Left ventricle myocardium inferior (tissue), 1 donor: ENCODE measurements at regions not wholly inside any gene's neighbourhood (a gene's known extent, or its start where the extent isn't known, plus 50 kb on each side); places are given as distances from the start of the nearest gene placed in this dataset.

ENCODE experiments used
- DNase-seq: peaks from one replicate; pipeline ENCODE4 v3.0.0-alpha.2; 2020
- H3K27ac ChIP-seq: fragments of 200-600 bp; replicated peaks from 2 replicates; pipeline ENCODE4 v1.8.0; 2021
- H3K27me3 ChIP-seq: fragments of 200-600 bp; 2 replicates; pipeline ENCODE4 v1.8.0; 2021; ENCODE audit warnings: low read depth
- H3K36me3 ChIP-seq: fragments of 200-600 bp; 2 replicates; pipeline ENCODE4 v1.8.0; 2021
- H3K4me1 ChIP-seq: fragments of 200-600 bp; 2 replicates; pipeline ENCODE4 v1.8.0; 2021
- H3K4me3 ChIP-seq: fragments of 200-600 bp; 2 replicates; pipeline ENCODE4 v1.8.0; 2021; ENCODE audit warnings: mild to moderate bottlenecking, moderate library complexity
- H3K9me3 ChIP-seq: fragments of 200-600 bp; replicated peaks from 2 replicates; pipeline ENCODE4 v1.8.0; 2021
- intact Hi-C: fragments of 100-400 bp; cut with micrococcal nuclease; formaldehyde crosslinking; loops from one replicate; pipeline ENCODE4 v1.11.0; 2022
- TF ChIP-seq, protein P1 (sequence below): fragments of 200-600 bp; IDR thresholded peaks from 2 replicates; pipeline ENCODE4 v1.8.0; 2021; ENCODE audit warnings: antibody characterized with exemption, mild to moderate bottlenecking, borderline replicate concordance
- donor health status: DM: no; HTN: yes; CAD: no; lungs with severe emphysema.

DNA sequence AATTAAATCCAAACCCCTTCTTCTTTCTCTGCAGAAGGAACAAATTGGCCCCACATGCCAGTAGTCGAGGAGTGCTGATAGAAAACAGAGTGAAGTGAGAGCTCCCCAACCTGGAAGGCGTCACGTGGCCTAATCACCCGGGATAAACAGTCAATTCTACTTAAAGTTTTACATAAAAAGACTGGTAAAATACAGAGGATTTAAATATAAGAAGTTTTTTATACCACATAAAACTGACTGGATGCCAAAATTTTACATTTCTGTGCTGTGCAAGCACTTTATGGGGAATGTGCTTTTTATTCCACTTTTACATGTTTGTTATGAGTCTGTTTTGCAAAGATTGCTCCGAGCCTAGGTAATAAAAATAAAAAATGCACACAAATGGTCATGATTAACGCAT is 1586.8 kb upstream of the ACVR2A start:
- TF ChIP-seq, protein P1, sequence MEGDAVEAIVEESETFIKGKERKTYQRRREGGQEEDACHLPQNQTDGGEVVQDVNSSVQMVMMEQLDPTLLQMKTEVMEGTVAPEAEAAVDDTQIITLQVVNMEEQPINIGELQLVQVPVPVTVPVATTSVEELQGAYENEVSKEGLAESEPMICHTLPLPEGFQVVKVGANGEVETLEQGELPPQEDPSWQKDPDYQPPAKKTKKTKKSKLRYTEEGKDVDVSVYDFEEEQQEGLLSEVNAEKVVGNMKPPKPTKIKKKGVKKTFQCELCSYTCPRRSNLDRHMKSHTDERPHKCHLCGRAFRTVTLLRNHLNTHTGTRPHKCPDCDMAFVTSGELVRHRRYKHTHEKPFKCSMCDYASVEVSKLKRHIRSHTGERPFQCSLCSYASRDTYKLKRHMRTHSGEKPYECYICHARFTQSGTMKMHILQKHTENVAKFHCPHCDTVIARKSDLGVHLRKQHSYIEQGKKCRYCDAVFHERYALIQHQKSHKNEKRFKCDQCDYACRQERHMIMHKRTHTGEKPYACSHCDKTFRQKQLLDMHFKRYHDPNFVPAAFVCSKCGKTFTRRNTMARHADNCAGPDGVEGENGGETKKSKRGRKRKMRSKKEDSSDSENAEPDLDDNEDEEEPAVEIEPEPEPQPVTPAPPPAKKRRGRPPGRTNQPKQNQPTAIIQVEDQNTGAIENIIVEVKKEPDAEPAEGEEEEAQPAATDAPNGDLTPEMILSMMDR = no peak
- H3K36me3 ChIP-seq = no peaks in the 10 kb centered on the region
- intact Hi-C loops = no loop called here
- no peak overlapping the region for H3K4me3 ChIP-seq
- no peaks in the 10 kb centered on the region for H3K27me3 ChIP-seq
- DNase-seq = no peak
- H3K27ac ChIP-seq = no peak overlapping the region
- H3K9me3 ChIP-seq = peaks cover 9% of the 10 kb centered on the region
- H3K4me1 ChIP-seq = no peaks in the 10 kb centered on the region

DNA sequence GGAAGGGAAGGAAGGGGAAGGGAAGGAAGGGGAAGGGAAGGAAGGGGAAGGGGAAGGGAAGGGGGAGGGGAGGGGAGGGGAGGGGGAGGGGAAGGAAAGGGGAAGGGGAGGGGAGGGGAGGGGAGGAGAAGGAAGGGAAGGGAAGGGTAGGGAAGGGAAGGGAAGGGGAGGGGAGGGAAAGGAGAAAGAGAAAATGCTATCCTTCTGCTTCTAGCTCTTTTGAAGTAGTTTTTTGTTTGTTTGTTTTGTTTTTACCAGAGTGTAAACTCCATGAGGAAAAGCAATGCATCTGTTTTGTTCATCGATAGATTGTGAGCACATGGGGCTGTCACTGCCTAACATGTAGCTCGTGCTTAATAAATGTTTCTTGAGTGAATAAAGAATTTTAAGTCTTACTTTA is 1592.7 kb upstream of the ACVR2A start:
- intact Hi-C loops = no loop called here
- Histone ChIP-seq H3K4me1 (no peaks in the 10 kb centered on the region), H3K27me3 (no peaks in the 10 kb centered on the region), H3K9me3 (no peaks in the 10 kb centered on the region), H3K27ac (no peak overlapping the region), H3K36me3 (no peaks in the 10 kb centered on the region), H3K4me3 (no peak overlapping the region)
- TF ChIP-seq, protein P1 = no peak
- no peak for DNase-seq

DNA sequence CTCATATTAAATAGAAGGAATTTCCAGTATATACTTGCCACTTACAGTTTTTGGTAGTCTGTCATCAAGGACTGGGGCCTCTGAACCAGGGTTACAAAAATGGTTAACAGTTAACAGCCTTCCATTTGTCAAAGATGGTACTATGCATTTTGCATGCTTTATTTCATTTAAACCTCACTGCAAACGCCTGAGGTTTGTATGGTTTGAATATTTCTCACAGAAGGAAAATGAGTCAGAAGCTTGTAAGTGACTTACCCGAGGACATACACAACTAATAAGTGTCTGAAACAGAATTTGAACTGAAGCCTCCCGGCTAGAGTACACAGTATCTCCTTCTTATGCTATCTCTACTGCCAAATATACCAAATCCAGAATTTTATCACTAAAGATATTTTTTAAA is 1593.5 kb upstream of the ACVR2A start:
- Histone ChIP-seq H3K36me3 (no peaks in the 10 kb centered on the region), H3K27me3 (no peaks in the 10 kb centered on the region), H3K4me1 (no peaks in the 10 kb centered on the region), H3K9me3 (no peaks in the 10 kb centered on the region), H3K27ac (no peak overlapping the region), H3K4me3 (no peak overlapping the region)
- intact Hi-C loops = no loop called here
- TF ChIP-seq, protein P1 = no peak
- DNase-seq = no peak

DNA sequence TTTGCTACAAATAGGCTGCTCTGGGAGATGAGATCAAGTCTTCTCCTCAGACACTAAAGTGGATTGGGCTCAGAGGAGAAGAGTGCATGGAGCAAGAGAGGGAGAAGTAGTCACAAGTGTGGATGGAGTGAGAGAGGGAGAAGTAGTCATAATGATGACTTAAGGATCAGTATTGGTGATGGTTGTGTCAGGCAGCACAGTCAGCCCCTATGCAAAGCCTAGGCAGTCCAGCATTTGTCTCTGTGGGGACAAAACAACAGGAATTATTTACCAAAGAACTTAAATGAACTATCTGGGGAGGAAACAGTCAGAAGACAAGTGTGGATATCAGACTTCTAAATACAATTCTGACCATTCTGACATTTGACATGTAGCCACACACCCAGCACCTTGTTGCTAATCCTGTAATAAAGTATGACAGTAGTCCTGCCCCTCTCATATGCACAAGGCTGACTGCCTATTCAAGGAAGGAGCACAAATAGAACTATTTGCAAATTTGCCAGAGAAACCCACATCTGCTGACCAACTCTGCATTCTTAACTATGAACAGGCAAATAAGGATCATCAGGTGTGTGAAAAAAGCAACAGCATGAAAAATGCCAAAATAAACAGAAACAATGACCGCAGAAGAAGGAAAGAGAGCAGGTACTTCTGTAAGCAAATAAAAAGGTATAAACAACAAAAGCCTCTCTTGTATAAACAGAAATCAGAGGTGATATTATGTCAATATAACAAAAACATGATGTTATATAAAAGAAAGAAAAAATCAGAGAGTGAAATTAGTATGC is 1597.9 kb upstream of the ACVR2A start:
- H3K4me1 ChIP-seq = no peaks in the 10 kb centered on the region
- H3K27me3 ChIP-seq = no peaks in the 10 kb centered on the region
- no peak overlapping the region for H3K4me3 ChIP-seq
- no peaks in the 10 kb centered on the region for H3K9me3 ChIP-seq
- no peak for DNase-seq
- no peak overlapping the region for H3K27ac ChIP-seq
- no peaks in the 10 kb centered on the region for H3K36me3 ChIP-seq
- TF ChIP-seq, protein P1 = no peak
- intact Hi-C loops = no loop called here

DNA sequence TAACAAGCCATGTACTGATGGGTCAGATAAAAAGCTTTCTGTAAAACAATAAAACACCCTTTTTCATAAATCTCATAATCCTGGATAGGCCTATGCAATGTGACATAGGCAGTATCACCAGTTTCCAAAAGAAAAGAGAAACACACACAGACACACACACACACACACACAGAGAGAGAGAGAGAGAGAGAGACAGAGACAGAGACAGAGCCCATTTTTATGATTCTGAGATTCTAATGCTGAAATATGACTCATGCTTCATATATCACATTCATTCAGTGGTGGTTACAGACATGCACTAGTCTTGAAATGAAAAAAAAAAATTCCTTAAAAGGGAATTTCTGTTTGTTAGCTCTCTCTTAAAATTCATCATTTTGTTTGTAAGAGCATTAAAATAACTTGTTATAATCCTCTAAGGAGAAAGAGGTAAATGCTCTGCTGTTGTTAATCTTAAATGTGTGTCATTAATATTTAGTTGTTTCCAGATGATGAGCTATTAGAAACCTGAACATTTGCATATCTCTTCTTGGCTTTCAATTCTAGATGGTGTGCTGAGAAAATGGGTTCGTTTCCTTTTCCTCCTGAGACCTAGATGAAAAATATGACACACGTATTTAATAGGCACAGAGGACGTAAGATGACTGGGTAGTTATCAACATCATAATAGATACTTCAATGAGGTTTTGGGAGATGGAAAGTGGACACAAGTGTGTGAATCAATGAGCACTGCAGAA is 1598.7 kb upstream of the ACVR2A start:
- TF ChIP-seq, protein P1 = no peak
- intact Hi-C loops = no loop called here
- no peak overlapping the region for H3K27ac ChIP-seq
- H3K4me3 ChIP-seq = no peak overlapping the region
- H3K9me3 ChIP-seq = no peaks in the 10 kb centered on the region
- no peak for DNase-seq
- H3K36me3 ChIP-seq = no peaks in the 10 kb centered on the region
- no peaks in the 10 kb centered on the region for H3K27me3 ChIP-seq
- H3K4me1 ChIP-seq = no peaks in the 10 kb centered on the region
